HepG2 (cell line): ENCODE measurements at regions not wholly inside any gene's neighbourhood (a gene's known extent, or its start where the extent isn't known, plus 50 kb on each side); places are given as distances from the start of the nearest gene placed in this dataset.

Experiments
- FOXK2 ChIP-seq: fragments of 450-650 bp; IDR thresholded peaks from 2 replicates; pipeline ENCODE4 v1.6.1; 2016
- ZFP36 ChIP-seq: fragments of 150-350 bp; IDR thresholded peaks from 2 replicates; pipeline ENCODE4 v1.6.1; 2018; ENCODE audit warnings: borderline replicate concordance, low read length, low read depth; ENCODE audit not compliant: partially characterized antibody
- ZFX ChIP-seq: sonication (generic); formaldehyde crosslinking; IDR thresholded peaks from 2 replicates; pipeline ENCODE4 v1.4.0; 2020; ENCODE audit warnings: mild to moderate bottlenecking, low read depth, missing genetic modification reagents, moderate library complexity
- ZKSCAN5 ChIP-seq: sonication (generic); formaldehyde crosslinking; IDR thresholded peaks from 2 replicates; pipeline ENCODE4 v1.5.1; 2020; ENCODE audit warnings: mild to moderate bottlenecking, missing genetic modification reagents
- ZNF10 ChIP-seq: sonication (generic); formaldehyde crosslinking; IDR thresholded peaks from 2 replicates; pipeline ENCODE4 v1.4.0; 2020; ENCODE audit warnings: mild to moderate bottlenecking, low read depth, missing genetic modification reagents, borderline replicate concordance
- ZNF225 ChIP-seq: sonication (generic); formaldehyde crosslinking; IDR thresholded peaks from 2 replicates; pipeline ENCODE4 v1.4.0; 2020; ENCODE audit warnings: mild to moderate bottlenecking, missing genetic modification reagents
- ZNF552 ChIP-seq: sonication (generic); formaldehyde crosslinking; IDR thresholded peaks from 2 replicates; pipeline ENCODE4 v1.9.0; 2022; ENCODE audit warnings: missing genetic modification reagents, mild to moderate bottlenecking, borderline replicate concordance
- ZNF777 ChIP-seq: sonication (generic); formaldehyde crosslinking; IDR thresholded peaks from 2 replicates; pipeline ENCODE4 v1.4.0; 2020; ENCODE audit warnings: missing genetic modification reagents
- ZSCAN30 ChIP-seq: sonication (generic); formaldehyde crosslinking; IDR thresholded peaks from 2 replicates; pipeline ENCODE4 v1.5.0; 2020; ENCODE audit warnings: mild to moderate bottlenecking, missing genetic modification reagents
- TF ChIP-seq, protein P1 (sequence below): IDR thresholded peaks from 2 replicates; pipeline ENCODE4 v1.6.1; 2012; ENCODE audit warnings: inconsistent platforms
- TF ChIP-seq, protein P2 (sequence below): sonication (generic); formaldehyde crosslinking; IDR thresholded peaks from 2 replicates; pipeline ENCODE4 v1.4.0; 2020; ENCODE audit warnings: missing genetic modification reagents
- TF ChIP-seq, protein P3 (sequence below): sonication (generic); formaldehyde crosslinking; IDR thresholded peaks from 2 replicates; pipeline ENCODE4 v1.4.0; 2020; ENCODE audit warnings: low read depth, mild to moderate bottlenecking, missing genetic modification reagents

DNA sequence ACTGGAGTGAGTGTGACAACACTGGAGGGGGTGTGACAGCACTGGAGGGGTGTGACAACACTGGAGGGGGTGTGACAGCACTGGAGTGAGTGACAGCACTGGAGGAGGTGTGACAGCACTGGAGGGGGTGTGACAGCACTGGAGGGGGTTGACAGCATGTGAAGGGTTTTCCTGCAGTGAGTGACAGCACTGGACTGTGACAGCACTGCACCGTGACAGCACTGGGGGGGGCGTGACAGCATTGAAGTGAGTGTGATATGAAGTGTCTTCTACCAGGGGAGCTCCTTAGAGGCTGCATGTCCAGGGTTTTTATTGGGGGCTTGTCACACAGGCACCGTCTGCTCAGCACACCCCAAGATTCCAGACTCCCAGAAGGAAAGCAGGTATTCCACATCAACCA lies 274.8 kb downstream of the TEX29 start:
- TF ChIP-seq ZFX (CRISPR knock-in tag) (no peak), ZNF225 (CRISPR knock-in tag) (no peak), ZSCAN30 (no peak), ZNF552 (CRISPR knock-in tag) (no peak), ZKSCAN5 (no peak), ZNF777 (no peak), FOXK2 (no peak), ZFP36 (no peak), ZNF10 (CRISPR knock-in tag) (no peak)
- TF ChIP-seq, protein P1, sequence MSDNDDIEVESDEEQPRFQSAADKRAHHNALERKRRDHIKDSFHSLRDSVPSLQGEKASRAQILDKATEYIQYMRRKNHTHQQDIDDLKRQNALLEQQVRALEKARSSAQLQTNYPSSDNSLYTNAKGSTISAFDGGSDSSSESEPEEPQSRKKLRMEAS: no peak
- TF ChIP-seq, protein P2, sequence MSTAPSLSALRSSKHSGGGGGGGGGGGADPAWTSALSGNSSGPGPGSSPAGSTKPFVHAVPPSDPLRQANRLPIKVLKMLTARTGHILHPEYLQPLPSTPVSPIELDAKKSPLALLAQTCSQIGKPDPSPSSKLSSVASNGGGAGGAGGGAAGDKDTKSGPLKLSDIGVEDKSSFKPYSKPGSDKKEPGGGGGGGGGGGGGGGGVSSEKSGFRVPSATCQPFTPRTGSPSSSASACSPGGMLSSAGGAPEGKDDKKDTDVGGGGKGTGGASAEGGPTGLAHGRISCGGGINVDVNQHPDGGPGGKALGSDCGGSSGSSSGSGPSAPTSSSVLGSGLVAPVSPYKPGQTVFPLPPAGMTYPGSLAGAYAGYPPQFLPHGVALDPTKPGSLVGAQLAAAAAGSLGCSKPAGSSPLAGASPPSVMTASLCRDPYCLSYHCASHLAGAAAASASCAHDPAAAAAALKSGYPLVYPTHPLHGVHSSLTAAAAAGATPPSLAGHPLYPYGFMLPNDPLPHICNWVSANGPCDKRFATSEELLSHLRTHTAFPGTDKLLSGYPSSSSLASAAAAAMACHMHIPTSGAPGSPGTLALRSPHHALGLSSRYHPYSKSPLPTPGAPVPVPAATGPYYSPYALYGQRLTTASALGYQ (CRISPR knock-in tag): no peak
- TF ChIP-seq, protein P3, sequence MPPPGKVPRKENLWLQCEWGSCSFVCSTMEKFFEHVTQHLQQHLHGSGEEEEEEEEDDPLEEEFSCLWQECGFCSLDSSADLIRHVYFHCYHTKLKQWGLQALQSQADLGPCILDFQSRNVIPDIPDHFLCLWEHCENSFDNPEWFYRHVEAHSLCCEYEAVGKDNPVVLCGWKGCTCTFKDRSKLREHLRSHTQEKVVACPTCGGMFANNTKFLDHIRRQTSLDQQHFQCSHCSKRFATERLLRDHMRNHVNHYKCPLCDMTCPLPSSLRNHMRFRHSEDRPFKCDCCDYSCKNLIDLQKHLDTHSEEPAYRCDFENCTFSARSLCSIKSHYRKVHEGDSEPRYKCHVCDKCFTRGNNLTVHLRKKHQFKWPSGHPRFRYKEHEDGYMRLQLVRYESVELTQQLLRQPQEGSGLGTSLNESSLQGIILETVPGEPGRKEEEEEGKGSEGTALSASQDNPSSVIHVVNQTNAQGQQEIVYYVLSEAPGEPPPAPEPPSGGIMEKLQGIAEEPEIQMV (CRISPR knock-in tag): no peak
